ENCODE measurements at regions not wholly inside any gene's neighbourhood (a gene's known extent, or its start where the extent isn't known, plus 50 kb on each side); places are given as distances from the start of the nearest gene placed in this dataset.

DNA sequence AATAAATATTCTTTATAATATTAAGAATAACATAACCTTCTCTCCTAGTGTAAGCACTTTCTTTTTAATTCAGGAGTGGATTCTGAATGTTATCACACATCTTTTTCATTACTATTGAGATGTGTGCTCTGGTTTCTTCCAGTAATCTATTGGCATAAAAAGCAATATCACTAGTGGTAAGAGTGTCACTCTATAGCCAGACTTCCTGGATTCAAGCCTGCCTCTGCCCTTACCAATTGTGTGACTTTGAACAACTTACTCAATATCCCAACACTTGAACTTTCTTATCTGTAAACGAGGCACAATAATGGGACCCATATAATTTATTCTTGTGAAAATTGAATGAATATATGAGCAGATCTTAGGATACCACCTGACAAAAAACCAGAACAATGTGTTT is 71.0 kb downstream of the SEM1 start:
- Mint-ChIP-seq H3K27me3 (ENCODE audit: low read depth) (no peaks in the 10 kb centered on the region), H3K27ac (no peak overlapping the region), H3K4me1 (no peaks in the 10 kb centered on the region), H3K4me3 (no peak overlapping the region), H3K36me3 (ENCODE audit: low read depth) (no peaks in the 10 kb centered on the region), H3K9me3 (no peaks in the 10 kb centered on the region)
- TF ChIP-seq, protein P1, sequence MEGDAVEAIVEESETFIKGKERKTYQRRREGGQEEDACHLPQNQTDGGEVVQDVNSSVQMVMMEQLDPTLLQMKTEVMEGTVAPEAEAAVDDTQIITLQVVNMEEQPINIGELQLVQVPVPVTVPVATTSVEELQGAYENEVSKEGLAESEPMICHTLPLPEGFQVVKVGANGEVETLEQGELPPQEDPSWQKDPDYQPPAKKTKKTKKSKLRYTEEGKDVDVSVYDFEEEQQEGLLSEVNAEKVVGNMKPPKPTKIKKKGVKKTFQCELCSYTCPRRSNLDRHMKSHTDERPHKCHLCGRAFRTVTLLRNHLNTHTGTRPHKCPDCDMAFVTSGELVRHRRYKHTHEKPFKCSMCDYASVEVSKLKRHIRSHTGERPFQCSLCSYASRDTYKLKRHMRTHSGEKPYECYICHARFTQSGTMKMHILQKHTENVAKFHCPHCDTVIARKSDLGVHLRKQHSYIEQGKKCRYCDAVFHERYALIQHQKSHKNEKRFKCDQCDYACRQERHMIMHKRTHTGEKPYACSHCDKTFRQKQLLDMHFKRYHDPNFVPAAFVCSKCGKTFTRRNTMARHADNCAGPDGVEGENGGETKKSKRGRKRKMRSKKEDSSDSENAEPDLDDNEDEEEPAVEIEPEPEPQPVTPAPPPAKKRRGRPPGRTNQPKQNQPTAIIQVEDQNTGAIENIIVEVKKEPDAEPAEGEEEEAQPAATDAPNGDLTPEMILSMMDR (IDR thresholded peaks at IDR 0.05; ENCODE audit: unreplicated experiment in 3 of 3) = no peak

DNA sequence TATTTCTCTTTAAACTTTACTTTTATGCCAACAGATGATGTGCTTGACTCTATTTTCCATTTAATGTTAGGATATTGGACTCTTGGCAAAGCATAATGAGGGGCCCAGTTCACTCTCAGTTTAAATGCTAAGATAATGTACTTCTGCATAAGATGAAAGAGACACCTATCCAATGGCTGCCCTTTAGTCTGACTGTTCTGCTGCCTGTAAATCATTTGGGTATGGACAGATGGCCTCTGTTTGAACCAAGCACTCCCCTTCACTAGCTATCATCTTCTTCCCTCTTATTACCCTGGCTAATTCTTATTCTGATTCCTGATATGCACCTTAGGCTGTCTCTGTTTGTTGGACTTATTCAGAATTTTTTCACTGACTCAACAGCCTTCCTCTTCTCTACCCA is 72.1 kb downstream of the SEM1 start:
- Mint-ChIP-seq H3K36me3 (ENCODE audit: low read depth) (no peaks in the 10 kb centered on the region), H3K4me3 (no peak overlapping the region), H3K27ac (no peak overlapping the region), H3K4me1 (no peaks in the 10 kb centered on the region), H3K9me3 (no peaks in the 10 kb centered on the region), H3K27me3 (ENCODE audit: low read depth) (no peaks in the 10 kb centered on the region)
- TF ChIP-seq, protein P1 (IDR thresholded peaks at IDR 0.05; ENCODE audit: unreplicated experiment in 3 of 3) = no peak

DNA sequence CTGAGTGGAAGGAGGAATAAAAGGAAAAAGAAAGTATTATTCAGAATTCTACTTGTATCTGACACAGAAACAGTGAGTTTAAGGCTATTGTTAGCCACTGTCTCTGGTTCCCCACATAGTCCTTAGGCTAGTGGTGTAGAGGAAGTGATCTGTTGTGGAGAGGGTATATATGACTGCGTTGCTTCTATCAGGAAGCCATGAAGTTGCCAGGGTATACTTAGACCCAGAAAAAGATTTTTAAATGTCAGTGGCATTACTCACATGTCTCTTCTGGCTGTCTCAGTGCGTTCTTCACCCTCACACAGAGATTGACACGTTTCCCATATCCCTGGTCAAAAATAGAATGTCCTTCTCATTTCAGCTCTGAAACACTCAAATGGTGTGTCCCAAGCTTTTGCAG is 72.7 kb downstream of the SEM1 start:
- Mint-ChIP-seq H3K4me1 (no peaks in the 10 kb centered on the region), H3K36me3 (ENCODE audit: low read depth) (no peaks in the 10 kb centered on the region), H3K27me3 (ENCODE audit: low read depth) (no peaks in the 10 kb centered on the region), H3K27ac (no peak overlapping the region), H3K4me3 (no peak overlapping the region), H3K9me3 (no peaks in the 10 kb centered on the region)
- TF ChIP-seq, protein P1 (IDR thresholded peaks at IDR 0.05; ENCODE audit: unreplicated experiment in 3 of 3) = no peak

DNA sequence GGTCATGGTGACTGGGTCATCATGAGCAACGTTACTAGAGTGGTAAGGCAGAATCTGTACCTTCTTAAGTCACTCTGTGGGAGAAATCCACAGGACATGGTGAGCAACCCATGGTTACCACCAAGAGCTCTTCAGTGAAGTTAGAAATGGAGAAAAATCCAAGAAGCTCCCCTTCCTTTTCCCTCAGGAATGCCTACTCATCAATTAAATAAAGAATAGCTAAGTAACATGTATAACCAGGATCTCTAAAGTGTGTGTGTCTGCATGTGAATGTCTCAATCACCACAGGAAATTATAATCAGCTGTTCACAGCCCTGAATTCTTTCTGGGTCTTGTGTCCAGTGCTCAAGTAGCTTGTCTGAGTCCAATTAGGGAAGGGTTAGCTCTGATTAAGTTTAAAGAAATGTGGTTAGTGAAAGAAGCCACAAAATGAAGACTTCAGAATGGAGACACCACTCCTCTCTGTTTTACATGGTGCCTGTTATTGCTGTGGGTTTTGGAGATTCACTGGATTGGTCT is 73.2 kb downstream of the SEM1 start:
- H3K4me3 Mint-ChIP-seq = no peak overlapping the region
- no peaks in the 10 kb centered on the region for H3K9me3 Mint-ChIP-seq
- no peaks in the 10 kb centered on the region for H3K4me1 Mint-ChIP-seq
- no peak overlapping the region for H3K27ac Mint-ChIP-seq
- TF ChIP-seq, protein P1 (IDR thresholded peaks at IDR 0.05; ENCODE audit: unreplicated experiment in 3 of 3) = no peak
- no peaks in the 10 kb centered on the region for H3K36me3 Mint-ChIP-seq (ENCODE audit: low read depth)
- no peaks in the 10 kb centered on the region for H3K27me3 Mint-ChIP-seq (ENCODE audit: low read depth)

DNA sequence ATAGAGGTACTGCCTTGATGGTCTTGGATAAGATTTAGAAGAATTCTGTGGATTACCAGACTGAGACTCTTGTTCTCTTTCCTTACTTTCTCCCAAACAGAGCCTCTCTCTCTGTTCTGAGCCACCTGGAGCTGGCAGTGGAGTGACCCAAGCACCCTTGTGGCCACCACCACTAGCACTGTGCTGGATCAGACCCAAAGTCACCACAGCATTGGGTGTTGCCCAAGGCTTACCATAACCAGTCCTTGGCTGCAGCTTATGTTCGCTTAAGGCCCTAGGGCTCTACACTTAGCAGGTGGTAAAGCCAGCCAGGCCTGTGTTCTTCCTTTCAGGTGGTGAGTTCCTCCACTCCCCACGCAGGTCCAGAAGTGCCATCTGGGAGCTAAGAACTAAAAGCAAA is 79.8 kb downstream of the SEM1 start:
- TF ChIP-seq, protein P1 (IDR thresholded peaks at IDR 0.05; ENCODE audit: unreplicated experiment in 3 of 3) = no peak
- H3K4me1 Mint-ChIP-seq = no peaks in the 10 kb centered on the region
- no peaks in the 10 kb centered on the region for H3K27me3 Mint-ChIP-seq (ENCODE audit: low read depth)
- no peaks in the 10 kb centered on the region for H3K36me3 Mint-ChIP-seq (ENCODE audit: low read depth)
- H3K27ac Mint-ChIP-seq = no peak overlapping the region
- no peak overlapping the region for H3K4me3 Mint-ChIP-seq
- H3K9me3 Mint-ChIP-seq = no peaks in the 10 kb centered on the region

DNA sequence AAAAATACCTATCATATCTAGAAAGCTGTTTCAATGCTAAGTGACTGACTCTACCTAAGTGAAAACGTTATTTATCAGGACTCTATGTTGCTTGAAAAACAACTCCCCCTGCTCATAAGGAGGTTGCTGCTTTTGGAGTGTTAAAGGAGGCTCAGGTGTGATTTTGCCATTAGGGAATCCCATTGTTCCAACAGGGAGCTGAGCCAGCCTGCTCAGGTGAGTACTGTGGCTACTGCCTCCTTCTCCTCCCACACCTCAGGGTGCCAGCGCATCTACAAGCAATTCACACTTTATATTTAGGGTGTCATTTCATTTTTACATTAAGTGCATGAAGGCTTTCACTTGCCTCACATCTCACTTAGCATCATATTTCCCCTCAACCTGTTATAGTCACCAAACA is 84.7 kb downstream of the SEM1 start:
- Mint-ChIP-seq H3K36me3 (ENCODE audit: low read depth) (no peaks in the 10 kb centered on the region), H3K9me3 (no peaks in the 10 kb centered on the region), H3K27me3 (ENCODE audit: low read depth) (no peaks in the 10 kb centered on the region), H3K4me3 (no peak overlapping the region), H3K27ac (no peak overlapping the region), H3K4me1 (no peaks in the 10 kb centered on the region)
- TF ChIP-seq, protein P1 (IDR thresholded peaks at IDR 0.05; ENCODE audit: unreplicated experiment in 3 of 3) = no peak
